Kidney glomerular epithelial cell (primary cell): ENCODE measurements at regions not wholly inside any gene's neighbourhood (a gene's known extent, or its start where the extent isn't known, plus 50 kb on each side); places are given as distances from the start of the nearest gene placed in this dataset.
"Not testable (repeated sequence)": the region's sequence is repeated elsewhere in the genome, so short reads cannot be mapped to it uniquely, and the experiment has no call there.

ENCODE experiments used
- DNase-seq: peaks from one replicate; lab custom pipeline; 2025; lab: John Stamatoyannopoulos, UW

DNA sequence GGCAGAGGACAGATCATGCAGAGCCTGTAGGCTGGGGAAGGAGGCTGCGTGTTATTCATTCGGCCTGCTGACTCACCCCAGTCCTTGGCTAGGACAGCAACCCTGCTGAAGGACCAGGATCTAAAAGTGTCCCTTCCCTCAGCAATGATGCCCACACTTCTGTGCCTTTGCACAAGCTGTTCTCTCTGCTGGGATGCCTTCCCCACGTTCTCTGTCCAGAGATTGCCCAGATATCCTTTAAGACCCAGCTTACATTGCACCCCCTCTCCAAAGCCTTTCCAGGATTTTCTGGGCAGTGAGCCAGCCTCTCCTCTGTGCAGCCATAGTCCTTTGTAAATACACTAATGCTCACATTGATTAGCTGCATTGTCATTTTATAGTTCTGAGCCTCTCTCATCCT is 99.3 kb upstream of the CHD6 start:
- DNase-seq, result no peak

DNA sequence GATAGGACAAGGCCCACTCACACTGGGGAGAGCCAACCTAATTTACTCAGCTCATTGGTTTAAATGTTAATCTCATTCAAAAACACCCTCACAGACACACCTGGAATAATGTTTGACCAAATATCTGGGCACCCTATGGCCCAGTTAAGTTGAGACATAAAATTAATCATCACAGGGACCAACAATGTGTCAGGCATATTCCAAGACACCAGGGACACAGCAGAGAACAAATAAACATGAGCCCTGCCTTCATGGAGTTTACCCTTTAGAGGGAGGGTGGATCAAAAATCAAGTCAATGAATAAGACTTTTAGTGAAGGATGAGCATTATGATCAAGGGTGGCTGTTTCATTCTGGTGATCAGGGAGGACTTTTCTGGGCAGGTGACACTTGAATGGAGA is 98.7 kb upstream of the CHD6 start:
- no peak for DNase-seq

DNA sequence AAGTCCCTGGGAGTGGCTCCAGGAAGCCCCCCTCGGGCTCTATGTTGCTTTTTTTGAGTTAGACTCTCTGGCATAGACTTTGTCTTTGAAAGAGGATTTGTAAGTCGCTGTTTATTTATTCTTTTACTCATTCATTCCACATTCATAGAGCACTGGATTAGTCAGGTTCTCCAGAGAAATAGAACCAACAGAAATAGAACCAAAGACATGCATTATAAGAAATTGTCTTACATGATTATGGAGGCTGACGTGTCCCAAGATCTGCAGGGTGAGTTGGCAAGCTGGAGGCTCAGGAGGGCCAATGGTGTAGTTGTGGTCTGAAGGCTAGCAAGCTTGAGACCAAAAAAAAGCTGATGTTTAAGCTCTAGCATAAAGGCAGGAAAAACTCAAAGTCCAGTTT is 98.3 kb upstream of the CHD6 start:
- no peak for DNase-seq

DNA sequence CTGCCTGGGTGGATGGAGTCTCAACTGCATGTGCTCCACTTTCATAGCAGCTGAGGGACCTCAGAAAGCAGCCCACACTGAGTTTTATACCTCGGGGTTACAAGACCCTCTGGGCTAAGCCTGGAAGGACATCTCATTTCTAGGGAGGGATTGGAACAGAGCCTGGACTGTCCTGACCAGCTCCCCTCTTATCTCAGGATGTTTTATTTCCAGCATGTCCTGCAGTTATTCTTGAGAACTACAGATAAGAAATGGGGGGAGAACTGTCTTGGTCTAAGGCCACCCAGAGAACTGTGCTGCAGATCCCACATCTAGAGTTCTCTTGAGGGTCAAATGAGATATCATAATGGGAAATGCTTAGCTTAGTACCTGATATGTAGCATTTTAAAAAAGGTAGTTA is 97.3 kb upstream of the CHD6 start:
- no peak for DNase-seq

DNA sequence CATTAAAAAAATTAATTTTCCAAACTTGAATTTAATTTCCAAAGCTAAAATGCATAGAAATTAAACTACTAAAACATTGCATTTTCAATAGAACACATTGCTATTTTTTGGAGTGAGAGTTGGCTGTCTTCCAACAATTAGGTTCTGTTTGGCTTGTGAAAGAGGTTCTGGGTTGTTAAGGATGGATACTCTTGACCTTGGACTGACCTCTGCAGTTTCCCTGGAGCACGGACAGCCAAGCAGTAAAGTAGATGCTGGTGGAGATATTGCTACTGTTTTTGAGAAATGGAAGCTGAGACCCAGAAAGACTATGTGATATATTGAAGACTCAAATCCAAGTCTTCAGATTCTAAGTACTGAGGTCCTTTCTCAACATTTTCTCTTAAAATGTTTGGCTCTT is 95.9 kb upstream of the CHD6 start:
- DNase-seq, result no peak

DNA sequence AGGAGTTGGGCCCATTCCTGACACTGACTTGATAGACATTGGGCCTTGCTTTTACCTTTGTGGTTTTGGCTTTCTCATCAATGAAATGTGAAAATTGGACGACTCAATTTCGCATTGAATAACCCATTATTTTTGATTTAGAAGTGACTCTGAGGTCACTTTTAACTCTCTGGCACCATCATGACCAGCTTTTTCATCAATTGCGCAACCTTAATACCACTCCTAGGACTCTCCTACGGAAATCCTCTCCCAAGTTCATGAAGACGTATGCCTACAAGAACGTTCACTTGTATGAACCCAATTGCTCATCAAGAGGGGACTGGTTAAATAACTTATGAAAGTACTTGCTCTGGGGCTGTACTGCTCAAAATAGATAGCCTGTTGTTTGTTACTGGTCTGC is 86.7 kb upstream of the CHD6 start:
- no peak for DNase-seq

DNA sequence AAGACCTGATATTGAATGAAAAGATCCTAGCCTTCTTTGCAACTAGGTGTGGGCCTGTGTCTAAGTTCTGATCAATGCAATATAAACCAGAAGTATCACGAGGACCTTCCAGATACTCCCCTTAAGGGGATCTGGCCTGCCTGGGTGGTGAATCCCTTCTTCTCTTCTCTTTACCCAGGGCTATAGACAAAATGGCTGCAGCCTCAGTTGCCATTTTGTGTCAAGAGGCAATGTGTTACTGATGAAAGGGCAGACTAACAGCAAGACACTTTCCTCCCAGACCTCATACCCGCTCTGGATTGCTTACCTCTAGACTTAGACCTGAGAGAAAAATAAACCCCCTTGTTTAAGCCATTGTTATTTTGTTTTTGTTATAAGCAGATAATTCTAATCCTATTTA is 84.5 kb upstream of the CHD6 start:
- no peak for DNase-seq

DNA sequence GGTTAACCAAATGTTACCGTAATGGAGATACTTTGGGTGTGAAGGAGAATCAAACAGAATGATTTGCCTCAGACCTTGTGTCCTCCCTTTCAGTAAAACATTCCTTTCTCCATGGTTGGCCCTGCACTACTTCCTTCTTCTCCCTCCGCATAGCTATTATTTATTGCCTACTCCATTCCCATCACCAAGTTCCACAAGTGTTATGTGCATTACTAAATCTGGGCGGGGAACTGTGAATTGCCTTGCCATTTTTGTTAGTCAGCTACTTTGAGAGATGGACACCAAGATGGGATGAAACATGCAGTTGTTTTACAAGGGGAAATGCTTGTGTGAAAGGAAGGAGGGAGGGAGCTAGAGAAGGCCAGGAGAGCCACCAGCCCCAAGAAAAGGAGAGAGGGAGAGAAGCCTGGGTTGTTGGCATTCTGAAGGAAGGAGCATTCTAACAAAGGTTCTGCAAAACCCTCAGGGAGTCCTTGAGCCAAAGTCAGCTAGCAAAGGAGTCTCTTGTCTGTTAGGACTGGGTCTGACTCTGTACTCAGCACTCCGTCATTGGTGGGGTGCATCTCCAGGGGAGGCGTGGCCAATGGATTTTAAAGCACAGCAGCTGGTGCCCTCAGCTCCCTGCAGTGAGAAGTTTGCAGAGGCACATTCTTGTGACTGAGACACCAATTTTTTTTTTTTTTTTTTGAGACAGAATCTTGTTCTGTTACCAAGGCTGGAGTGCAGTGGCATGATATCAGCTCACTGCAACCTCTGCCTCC is 83.6 kb upstream of the CHD6 start:
- no peak for DNase-seq

DNA sequence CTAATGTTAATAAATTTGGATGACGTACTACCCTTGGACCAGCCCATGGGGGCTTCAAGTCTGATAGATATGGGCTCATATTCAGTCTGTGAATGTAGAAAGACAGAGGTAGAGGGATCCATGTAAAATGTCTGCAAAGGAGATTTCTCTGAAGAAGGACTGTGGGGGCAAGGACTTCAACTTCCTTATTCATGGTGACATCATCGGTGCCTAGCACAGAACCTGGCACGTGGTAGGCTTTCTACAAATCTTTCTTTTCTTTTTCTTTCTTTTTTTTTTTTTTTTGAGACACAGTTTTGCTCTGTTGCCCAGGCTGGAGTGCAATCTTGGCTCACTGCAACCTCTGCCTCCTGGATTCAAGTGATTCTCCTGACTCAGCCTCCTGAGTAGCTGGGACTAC is 81.5 kb upstream of the CHD6 start:
- not testable (repeated sequence) for DNase-seq

DNA sequence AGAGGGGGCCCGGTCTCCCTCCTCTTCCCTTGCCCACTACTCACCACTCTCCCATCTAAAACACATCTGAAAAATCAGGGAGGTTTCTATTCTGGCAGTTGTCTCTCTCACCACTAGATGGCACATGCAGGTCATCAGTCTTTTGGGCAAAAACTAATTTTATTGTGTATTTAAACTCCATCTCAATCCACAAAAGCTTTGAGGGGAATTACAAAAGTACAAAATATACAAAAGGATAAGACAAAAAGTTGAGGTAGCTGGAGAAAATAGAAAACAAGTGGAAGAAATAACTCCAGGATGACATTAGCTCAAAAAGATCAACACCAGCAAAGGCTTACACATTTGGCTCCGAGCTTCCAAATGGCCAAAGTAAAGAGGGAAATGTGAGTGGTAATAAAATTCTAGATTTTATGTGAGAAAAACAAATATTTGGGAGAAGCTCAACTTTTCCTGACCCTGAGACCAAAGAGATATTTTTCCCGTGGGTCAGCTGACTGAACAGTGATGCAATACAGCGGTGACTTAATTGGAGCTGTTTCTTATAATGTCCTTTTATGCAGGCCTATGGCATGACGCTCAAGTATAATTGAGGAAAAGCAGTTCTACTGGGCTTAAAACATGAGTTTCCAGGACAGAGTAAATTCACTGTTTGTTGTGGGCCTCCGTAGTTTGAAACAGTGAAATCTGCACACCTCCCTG is 79.8 kb upstream of the CHD6 start:
- DNase-seq, result peak; percentile 22

DNA sequence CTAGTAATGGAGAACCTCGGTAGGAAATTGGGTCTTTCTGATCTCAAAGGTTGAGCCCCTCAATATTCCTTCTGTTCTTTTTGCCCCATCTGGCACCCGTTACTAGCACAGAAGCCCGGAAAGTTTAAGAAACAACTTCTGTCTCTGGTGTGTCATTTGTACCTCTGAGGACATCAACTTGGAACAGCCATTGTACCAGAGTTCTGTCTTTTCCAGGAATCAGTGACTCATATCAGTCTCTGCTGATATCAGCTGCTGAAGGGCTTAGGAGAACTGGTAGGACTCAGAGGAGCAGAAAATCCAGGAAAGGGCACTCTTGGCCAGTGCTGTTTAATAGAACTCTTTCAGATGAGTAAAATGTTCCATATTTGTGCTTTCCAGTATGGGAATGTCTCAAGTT is 78.3 kb upstream of the CHD6 start:
- no peak for DNase-seq

DNA sequence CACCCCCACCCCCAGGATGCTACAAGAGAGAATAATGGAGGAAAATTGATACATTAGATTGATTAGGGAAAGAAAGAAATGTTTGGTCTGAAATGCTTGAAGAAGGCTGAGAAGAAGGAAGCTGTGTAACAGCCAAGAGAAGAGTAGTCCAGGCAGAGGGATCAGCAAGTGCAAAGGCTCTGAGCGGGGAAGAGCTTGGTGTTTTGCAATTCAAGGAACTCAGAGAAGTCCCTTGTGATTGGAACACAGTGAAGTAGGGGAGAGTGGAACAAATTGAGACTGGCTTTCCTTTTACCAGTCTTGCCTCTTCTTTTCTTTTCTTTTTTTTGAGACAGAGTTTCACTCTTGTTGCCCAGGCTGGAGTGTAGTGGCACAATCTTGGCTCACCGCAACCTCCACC is 76.6 kb upstream of the CHD6 start:
- DNase-seq, result no peak

DNA sequence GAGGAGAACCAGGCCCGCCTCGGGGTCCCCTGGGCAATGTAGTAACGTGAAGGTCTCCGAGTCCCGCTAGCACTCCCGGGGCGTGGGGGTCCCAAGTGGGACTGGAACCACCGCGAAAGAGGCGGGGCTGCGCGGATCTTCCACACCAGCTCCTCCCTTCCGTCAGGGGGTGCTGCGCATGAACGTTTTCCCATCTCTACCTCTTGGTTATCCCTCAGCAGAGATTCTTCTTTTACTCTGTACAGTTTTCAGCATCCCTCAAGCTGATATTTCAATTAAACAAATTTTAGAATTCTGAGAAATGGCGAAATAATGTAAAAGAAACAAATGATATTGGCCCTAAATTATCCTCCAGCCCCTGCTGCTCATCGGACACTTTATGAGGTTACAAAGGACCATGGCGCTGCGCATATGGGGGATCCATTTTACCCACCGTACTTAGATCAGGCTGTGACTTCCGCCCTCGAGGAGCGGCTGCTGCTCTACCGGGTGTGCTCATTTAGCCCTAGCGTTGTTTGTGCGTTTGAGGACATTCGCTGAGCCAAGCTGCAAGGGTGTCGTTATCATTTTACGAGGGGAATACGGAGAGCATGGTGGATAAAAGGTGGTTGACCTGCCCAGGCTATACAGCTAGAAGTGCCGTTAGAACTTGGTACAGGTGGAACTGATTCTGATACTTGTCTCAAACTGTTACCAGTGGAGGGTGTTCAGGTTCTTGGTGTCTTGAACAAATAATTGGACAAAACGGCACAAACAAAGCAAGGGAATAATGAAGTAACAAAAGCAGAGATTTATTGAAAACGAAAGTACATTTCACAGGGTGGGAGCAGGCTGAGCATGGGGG is 75.2 kb upstream of the CHD6 start:
- peak; percentile 85 for DNase-seq

DNA sequence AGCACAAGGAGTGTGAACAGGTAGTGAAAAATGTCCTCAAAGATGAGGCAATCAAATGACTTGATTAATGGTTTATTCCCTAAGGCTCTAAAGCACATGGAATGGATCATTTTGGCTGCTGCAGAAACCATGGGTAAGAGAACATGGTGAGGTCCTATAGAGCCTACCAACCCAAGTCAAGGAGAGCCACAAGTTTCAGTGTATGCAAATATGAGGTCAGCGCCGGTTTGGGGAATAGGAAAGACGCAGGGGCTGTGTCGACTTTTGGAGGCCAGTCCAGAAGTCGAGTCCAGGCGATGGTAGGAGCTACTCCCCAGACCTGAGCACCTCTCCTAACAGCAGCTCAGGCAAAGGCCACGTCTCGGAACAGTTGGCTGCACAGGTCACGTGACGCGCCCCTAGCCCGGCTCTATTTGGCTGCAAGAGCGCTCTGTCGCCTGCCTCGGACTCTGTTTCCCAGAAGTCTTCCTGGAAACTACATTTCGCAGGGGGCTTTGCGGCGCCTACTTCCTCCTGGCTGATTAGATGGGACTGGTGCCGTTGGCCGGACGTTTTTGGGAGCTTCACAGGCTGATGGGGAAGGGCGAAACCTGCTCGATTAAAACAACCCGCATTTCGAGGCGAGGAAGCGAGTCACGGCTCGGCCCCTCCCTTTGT is 74.4 kb upstream of the CHD6 start:
- peak; percentile 63 for DNase-seq

DNA sequence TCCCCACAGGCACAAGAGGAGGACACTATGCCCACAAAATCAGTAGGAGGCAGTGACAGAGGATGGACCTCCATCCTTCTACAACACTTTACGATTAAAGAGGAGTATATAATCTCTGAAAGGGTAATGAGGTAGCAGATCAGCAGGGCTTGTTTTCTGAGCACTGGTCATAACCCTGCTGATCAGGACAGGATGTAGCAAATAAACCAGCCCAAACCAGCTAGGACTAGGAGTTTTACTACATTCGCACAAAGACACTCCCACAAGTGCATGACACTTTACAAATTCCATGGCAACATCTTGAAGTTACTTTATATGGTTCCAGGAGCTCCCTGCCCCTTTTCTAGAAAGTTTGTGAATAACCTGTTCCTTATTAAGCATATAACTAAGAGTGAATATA is 73.3 kb upstream of the CHD6 start:
- DNase-seq, result no peak

DNA sequence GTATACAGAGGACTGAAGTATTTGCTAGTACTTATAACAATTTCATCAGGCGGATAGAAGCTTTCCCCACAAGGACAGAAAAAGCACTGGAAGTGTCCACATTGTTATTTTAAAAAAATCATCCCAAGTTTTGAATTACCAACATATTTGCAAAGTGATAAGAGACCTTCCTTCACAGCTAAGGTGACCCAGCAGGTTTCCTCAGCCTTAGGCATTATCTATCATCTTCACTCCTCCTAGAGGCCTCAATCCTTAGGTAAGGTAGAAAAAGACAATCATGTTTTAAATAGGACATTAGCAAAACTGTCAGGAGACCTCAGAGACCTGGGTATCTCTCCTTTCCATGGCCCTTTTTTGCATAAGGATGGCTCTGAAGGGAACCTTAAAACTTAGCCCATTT is 72.5 kb upstream of the CHD6 start:
- DNase-seq, result no peak

DNA sequence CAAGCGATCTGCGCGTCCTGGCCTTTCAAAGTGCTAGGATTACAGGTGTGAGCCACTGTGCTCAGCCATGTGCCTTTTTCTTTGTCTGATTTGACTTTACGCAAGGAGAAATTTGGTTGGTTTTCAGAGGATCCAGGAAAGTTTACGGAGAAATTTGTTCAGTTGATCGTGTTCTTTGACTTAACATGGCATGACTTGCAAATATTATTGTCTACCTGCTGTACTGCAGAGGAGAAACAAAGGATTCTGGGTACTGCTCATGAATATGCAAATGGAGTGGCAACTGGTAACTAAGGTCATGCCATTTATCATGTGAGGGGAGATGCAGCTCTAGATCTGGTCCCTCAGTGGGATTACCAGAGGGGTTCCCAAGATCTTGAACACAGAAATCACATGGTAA is 68.8 kb upstream of the CHD6 start:
- no peak for DNase-seq

DNA sequence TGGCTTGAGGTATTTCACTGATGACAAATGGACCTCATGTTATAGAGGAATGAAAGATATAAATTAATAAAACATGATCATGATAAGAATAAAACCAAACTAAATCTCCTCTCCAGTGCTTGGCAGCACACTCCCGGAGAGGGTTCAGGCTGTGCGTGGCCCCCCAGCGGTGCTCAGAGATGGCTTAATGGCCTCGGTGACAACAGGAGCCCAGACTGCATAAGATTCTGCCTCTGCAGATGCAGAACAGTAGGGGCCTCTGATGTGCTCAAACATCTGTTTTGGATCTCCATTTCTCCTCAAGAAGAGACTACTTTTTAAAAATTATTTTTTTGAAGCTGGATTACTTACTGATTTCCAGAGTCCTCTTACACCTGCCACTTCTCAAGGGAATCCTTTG is 67.0 kb upstream of the CHD6 start:
- not testable (repeated sequence) for DNase-seq

DNA sequence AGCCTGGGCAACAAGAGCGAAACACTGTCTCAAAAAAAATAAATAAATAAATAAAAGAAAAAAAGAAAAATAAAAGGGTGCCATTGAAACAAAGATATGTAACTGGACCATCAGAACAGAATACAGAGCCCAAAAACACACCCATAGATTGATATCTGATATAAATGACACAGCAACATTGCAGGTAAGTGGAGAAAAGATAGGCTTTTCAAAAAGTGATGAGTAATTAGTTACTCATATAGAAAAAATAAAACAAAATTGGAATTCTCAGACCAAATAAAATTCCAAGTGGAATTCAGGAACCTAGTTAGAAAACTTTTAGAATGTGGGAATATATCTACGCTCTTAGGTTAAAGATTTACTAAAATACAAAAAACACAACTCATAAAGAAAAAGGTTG is 60.6 kb upstream of the CHD6 start:
- DNase-seq, result no peak

DNA sequence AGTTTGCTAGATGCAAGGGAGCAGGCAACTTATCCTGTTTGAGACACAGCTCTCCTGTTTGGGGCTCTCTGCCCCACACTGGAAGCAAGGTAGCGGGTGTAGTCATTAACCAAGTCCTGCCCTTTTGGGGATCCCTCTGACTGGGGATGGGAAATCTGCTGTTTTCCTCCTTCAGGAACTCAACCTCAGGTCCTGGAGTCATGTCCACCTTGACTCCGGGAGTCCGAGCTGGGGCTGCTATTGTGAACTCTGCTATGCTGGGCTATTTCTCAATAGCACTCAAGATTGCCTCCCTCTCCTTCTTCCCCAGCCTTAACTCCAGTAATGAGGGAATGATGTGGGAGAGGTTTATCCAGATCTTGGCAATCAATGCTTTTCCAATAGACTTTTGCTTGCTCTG is 54.1 kb upstream of the CHD6 start:
- no peak for DNase-seq

DNA sequence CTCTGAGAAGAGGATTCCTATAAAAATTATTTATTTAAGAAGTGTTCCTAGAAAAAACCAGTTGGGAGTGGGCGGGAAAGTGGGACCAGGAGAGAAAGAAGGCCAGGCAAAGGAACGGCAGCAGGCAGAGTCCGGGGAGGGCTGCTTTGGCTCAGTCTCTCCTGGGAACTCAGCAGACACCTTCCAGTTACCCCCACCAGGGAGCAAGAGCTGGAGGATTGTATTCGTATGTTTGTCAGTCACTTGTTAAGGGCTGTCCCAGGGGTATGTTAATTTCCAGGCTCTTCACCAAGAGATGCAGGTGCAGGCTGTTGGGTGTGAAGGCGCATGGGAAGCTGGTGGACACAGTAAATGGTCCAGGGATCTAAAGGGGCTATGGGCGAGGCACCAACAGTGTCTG is 53.0 kb upstream of the CHD6 start:
- no peak for DNase-seq

DNA sequence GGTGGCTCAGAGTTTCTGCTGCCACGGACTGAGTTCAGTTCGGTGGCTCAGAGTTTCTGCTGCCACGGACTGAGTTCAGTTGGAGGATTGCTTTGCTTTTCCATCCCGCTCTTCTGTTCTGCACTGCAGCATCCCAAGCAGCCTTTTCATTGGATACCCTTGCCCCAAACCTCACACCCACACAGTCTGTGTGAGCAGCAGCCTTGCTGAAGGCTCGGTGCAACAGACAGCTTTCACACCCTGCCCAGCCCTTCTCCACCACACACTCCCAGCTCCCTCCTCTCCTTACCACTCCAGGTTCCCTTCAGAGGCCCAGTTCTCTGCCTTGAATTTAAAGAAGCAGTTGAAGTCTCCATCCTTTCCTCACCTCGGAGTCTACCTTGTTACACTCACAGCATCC is 52.5 kb upstream of the CHD6 start:
- no peak for DNase-seq
